ENCODE measurements at regions not wholly inside any gene's neighbourhood (a gene's known extent, or its start where the extent isn't known, plus 50 kb on each side); places are given as distances from the start of the nearest gene placed in this dataset.
"Not testable (repeated sequence)": the region's sequence is repeated elsewhere in the genome, so short reads cannot be mapped to it uniquely, and the experiment has no call there.

DNA sequence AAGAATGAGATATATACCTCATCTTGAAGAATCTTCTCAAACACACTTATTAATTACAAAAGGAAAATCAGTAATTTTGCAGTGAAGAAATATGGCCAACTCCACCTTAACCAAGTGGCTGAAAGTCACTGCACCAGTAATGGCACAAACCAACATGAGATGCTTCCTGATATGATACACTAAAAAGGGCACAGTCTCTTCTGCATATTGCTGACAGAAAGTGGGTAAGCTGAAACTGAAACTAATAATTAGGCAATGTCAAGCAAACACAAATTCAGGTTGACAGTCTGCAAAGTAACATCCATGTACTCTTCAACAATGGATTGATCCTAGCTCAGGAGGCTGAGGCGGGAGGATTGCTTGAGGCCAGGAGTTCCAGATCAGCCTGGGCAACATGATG, 56.1 kb downstream of the ZNF22 start:
- TF ChIP-seq, protein P1, sequence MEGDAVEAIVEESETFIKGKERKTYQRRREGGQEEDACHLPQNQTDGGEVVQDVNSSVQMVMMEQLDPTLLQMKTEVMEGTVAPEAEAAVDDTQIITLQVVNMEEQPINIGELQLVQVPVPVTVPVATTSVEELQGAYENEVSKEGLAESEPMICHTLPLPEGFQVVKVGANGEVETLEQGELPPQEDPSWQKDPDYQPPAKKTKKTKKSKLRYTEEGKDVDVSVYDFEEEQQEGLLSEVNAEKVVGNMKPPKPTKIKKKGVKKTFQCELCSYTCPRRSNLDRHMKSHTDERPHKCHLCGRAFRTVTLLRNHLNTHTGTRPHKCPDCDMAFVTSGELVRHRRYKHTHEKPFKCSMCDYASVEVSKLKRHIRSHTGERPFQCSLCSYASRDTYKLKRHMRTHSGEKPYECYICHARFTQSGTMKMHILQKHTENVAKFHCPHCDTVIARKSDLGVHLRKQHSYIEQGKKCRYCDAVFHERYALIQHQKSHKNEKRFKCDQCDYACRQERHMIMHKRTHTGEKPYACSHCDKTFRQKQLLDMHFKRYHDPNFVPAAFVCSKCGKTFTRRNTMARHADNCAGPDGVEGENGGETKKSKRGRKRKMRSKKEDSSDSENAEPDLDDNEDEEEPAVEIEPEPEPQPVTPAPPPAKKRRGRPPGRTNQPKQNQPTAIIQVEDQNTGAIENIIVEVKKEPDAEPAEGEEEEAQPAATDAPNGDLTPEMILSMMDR (conservative IDR thresholded peaks at IDR 0.05): not testable (repeated sequence)
- TF ChIP-seq ZFX (IDR thresholded peaks at IDR 0.05): not testable (repeated sequence)

All from C4-2B (cell line).